ENCODE measurements at regions not wholly inside any gene's neighbourhood (a gene's known extent, or its start where the extent isn't known, plus 50 kb on each side); places are given as distances from the start of the nearest gene placed in this dataset.

DNA sequence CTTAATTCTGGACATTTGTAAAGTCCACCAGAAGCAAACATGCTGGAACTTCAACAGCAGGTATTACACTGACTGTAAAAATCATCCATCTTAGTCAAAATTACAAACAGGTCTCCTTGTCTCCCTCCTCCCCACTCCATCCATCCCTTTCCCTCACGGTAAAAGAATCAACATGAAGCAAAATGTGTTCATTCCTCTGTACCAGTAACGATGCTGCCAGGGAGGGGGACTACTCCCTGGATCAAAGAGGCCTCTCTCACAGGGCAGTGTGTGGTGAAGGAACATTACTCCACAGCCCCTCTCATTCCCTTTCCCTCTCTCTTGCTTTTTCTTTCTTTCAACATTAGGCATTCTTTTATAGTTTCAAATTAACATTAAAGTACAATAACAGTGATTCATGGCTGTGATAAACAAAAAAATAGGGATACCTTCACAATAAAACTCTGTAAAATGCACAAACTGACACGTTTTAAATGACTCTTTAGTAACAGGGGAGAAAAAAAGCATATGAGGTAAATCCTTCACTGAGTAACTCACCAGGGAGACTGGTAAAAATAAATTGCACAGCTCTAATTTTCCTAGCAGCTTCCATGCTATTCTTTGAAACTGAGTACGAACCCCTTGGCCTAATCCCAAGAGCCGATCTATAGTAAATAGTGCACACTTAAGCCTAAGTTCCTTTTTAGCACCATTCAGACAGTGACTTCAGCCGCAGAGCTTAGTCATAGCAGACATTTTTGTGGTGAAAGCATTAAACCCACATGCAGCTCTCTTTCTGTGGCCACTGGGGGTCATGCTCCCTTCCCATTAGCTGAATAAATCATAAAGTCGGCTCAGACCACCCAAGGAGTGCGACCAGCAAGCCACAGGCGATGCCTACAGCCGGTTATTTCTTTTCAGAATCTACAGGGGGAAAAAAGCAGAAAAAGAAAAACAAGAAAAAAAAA, 215.6 kb upstream of the GYPA start:
- Mint-ChIP-seq H3K27ac (ENCODE audit: unreplicated experiment) (no peak overlapping the region), H3K36me3 (ENCODE audit: low read depth) (no peaks in the 10 kb centered on the region), H3K4me3 (peak overlapping the region; percentile 42), H3K9me3 (no peaks in the 10 kb centered on the region), H3K27me3 (ENCODE audit: low read depth) (peaks cover 29% of the 10 kb centered on the region), H3K4me1 (peaks cover 31% of the 10 kb centered on the region)
- TF ChIP-seq, protein P1, sequence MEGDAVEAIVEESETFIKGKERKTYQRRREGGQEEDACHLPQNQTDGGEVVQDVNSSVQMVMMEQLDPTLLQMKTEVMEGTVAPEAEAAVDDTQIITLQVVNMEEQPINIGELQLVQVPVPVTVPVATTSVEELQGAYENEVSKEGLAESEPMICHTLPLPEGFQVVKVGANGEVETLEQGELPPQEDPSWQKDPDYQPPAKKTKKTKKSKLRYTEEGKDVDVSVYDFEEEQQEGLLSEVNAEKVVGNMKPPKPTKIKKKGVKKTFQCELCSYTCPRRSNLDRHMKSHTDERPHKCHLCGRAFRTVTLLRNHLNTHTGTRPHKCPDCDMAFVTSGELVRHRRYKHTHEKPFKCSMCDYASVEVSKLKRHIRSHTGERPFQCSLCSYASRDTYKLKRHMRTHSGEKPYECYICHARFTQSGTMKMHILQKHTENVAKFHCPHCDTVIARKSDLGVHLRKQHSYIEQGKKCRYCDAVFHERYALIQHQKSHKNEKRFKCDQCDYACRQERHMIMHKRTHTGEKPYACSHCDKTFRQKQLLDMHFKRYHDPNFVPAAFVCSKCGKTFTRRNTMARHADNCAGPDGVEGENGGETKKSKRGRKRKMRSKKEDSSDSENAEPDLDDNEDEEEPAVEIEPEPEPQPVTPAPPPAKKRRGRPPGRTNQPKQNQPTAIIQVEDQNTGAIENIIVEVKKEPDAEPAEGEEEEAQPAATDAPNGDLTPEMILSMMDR (conservative IDR thresholded peaks at IDR 0.05) = peak; percentile 46
- DNase-seq (ENCODE audit: low read depth, low spot score) = peak; percentile 43

DNA sequence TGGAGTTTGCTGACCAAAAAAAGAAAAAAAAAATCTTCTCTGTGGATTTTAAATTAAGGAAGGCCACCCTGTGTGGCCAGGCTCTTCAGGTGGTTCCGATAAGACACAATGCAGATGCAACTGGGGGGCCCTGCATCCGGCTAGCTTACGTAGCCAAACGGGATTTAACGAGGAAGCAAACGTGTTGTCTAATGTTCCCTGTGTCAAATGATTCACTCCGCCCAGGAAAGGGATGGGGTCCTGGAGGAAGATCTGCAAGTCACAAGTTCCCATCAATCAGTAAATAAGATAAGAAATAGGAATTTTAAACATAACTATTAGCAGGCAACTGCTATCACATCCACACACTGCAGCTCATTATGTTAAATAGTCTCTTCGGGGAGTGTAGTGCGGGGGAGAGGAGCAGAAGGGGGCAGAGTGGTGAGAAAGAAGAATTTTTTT, 216.4 kb upstream of the GYPA start:
- H3K27ac Mint-ChIP-seq (ENCODE audit: unreplicated experiment) = no peak overlapping the region
- H3K9me3 Mint-ChIP-seq = peaks cover 5% of the 10 kb centered on the region
- H3K27me3 Mint-ChIP-seq (ENCODE audit: low read depth) = peaks cover 29% of the 10 kb centered on the region
- TF ChIP-seq, protein P1 (conservative IDR thresholded peaks at IDR 0.05) = no peak
- no peaks in the 10 kb centered on the region for H3K36me3 Mint-ChIP-seq (ENCODE audit: low read depth)
- H3K4me1 Mint-ChIP-seq = peaks cover 31% of the 10 kb centered on the region
- DNase-seq (ENCODE audit: low read depth, low spot score) = no peak
- peak overlapping the region; percentile 63 for H3K4me3 Mint-ChIP-seq

DNA sequence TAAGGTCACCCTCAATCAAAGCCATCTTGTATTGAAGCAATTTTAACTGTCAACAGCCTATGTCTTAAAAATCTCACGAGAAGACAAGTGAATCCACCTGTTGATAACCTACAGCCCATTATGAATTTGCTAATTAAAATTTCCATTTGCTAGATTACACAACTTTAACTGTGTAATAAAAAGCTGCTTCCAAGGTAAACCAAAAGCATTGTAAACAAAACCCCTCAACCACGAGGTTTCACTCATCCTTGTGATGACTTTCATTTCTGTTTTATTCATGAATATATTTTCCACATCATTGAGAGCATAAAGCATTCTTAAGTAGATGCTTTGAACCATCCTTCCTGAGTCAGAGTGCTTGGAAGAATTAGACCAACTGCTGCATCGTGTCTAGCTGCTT, 217.5 kb upstream of the GYPA start:
- TF ChIP-seq, protein P1 (conservative IDR thresholded peaks at IDR 0.05) = no peak
- Mint-ChIP-seq H3K4me3 (no peak overlapping the region), H3K36me3 (ENCODE audit: low read depth) (no peaks in the 10 kb centered on the region), H3K27me3 (ENCODE audit: low read depth) (peaks cover 29% of the 10 kb centered on the region), H3K4me1 (peaks cover 31% of the 10 kb centered on the region), H3K27ac (ENCODE audit: unreplicated experiment) (no peak overlapping the region), H3K9me3 (peaks cover 5% of the 10 kb centered on the region)
- no peak for DNase-seq (ENCODE audit: low read depth, low spot score)

DNA sequence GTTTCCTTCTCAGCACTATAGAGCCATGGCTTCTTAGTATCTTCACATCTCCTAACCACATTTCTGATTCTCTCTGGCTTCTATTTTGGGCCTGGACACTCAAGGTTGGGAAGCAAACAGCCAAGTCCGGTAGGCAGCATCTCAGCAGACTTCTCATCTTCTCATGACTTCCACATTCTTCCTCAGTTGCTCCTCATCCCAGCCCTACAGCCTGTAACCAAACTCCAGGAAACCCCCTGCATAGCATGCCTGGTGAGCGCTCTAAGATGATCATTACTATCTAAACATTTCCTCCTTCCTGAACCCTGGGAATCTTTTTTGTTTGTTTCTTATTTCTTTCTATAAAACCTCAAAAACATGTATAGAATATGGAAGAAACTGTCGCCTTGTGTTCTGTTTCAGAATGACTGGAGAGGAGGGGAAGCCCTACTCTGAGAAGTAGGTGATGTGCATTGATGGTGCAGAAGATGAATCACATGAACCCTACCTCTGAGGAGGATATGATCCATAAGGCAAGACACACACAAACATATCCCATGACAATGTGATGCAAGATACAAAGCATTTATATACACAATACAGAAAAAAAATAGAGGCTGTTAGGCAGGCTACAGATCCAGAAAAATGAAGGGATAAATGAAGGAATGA, 219.8 kb upstream of the GYPA start:
- Mint-ChIP-seq H3K9me3 (peaks cover 5% of the 10 kb centered on the region), H3K27ac (ENCODE audit: unreplicated experiment) (no peak overlapping the region), H3K4me3 (no peak overlapping the region), H3K36me3 (ENCODE audit: low read depth) (no peaks in the 10 kb centered on the region), H3K27me3 (ENCODE audit: low read depth) (peaks cover 17% of the 10 kb centered on the region), H3K4me1 (peaks cover 21% of the 10 kb centered on the region)
- DNase-seq (ENCODE audit: low read depth, low spot score) = no peak
- TF ChIP-seq, protein P1 (conservative IDR thresholded peaks at IDR 0.05) = no peak

DNA sequence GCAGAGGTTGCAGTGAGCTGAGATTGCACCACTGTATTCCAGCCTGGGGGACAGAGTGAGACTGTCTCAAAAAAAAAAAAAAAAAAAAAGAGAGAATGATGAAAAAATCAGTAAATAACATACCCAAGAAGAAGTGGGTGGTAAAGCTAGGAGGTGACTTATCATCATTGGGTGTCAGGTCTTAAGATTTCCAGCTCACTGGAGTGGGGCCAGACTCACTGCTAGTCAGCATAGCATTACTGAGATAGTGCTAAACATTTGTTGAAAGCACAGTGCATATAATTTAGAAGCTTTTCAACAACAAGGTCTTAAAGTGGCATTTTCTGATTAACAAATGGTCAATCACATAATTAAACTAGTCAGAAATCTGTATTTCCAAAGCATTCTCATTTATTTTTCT, 221.8 kb upstream of the GYPA start:
- no peak overlapping the region for H3K4me3 Mint-ChIP-seq
- H3K4me1 Mint-ChIP-seq = peaks cover 2% of the 10 kb centered on the region
- no peaks in the 10 kb centered on the region for H3K36me3 Mint-ChIP-seq (ENCODE audit: low read depth)
- no peak overlapping the region for H3K27ac Mint-ChIP-seq (ENCODE audit: unreplicated experiment)
- H3K9me3 Mint-ChIP-seq = peaks cover 5% of the 10 kb centered on the region
- no peak for DNase-seq (ENCODE audit: low read depth, low spot score)
- peaks cover 9% of the 10 kb centered on the region for H3K27me3 Mint-ChIP-seq (ENCODE audit: low read depth)
- TF ChIP-seq, protein P1 (conservative IDR thresholded peaks at IDR 0.05) = no peak

Measured in neural crest cell (in vitro differentiated cells).